Sigmoid colon (tissue), 6 donors: ENCODE measurements at regions not wholly inside any gene's neighbourhood (a gene's known extent, or its start where the extent isn't known, plus 50 kb on each side); places are given as distances from the start of the nearest gene placed in this dataset.
"Not testable (repeated sequence)": the region's sequence is repeated elsewhere in the genome, so short reads cannot be mapped to it uniquely, and the experiment has no call there.

Source experiments
- DNase-seq: peaks from one replicate; pipeline ENCODE4 v3.0.0-alpha.2; 2019
- H3K27ac ChIP-seq, 4 donors: fragments of 200-600 bp; sonication (generic); one replicate each; pipeline ENCODE4 v1.5.1; 2016 to 2019; ENCODE audit warnings: mild to moderate bottlenecking in 1 of 4
- H3K27me3 ChIP-seq, 3 donors: fragments of 200-600 bp; sonication (generic); one replicate each; pipeline ENCODE4 v1.5.1; 2019; ENCODE audit warnings: mild to moderate bottlenecking in 1 of 3
- H3K36me3 ChIP-seq, 4 donors: fragments of 200-600 bp; sonication (generic); one replicate each; pipeline ENCODE4 v1.5.1; 2016 to 2019
- H3K4me1 ChIP-seq, 4 donors: fragments of 200-600 bp; sonication (generic); one replicate each; pipeline ENCODE4 v1.5.1; 2017 to 2019
- H3K4me3 ChIP-seq, 4 donors: fragments of 200-600 bp; sonication (generic); one replicate each; pipeline ENCODE4 v1.5.1; 2017 to 2019; ENCODE audit warnings: mild to moderate bottlenecking in 2 of 4, moderate library complexity in 1 of 4
- H3K9me3 ChIP-seq, 4 donors: fragments of 200-600 bp in 3 of 4; sonication (generic) in 3 of 4; one replicate each; pipeline versions ENCODE4 v1.5.1 to v1.6.1; 2013 to 2019
- CTCF ChIP-seq, 4 experiments: fragments of 450-650 bp in 3 of 4; fragments of 200-600 bp in 1 of 4; IDR thresholded peaks; one replicate each; pipeline ENCODE4 v1.5.1; 2016 to 2019; ENCODE audit warnings: antibody characterized with exemption in 4 of 4, mild to moderate bottlenecking in 3 of 4, moderate library complexity in 2 of 4
- EP300 ChIP-seq, 4 donors: sonication (generic); formaldehyde crosslinking; IDR thresholded peaks; one replicate each; pipeline ENCODE4 v1.6.1; 2017; ENCODE audit warnings: antibody characterized with exemption in 4 of 4
- POLR2A ChIP-seq, 2 donors: fragments of 450-650 bp; IDR thresholded peaks; one replicate each; pipeline ENCODE4 v1.6.1; 2016; ENCODE audit warnings: antibody characterized with exemption in 2 of 2, mild to moderate bottlenecking in 2 of 2, moderate library complexity in 2 of 2
- POLR2AphosphoS5 ChIP-seq, 4 donors: sonication (generic); formaldehyde crosslinking; IDR thresholded peaks; one replicate each; pipeline ENCODE4 v1.6.1; 2017; ENCODE audit warnings: antibody characterized with exemption in 4 of 4
- WGBS, 2 donors: extraction: QIAGEN DNeasy Blood & Tissue Kit; methylation state at CpG; one replicate each; pipeline ENCODE4 v1.1.7; 2013; 5-methylcytosine and 5-hydroxymethylcytosine counted together
- intact Hi-C: fragments of 100-400 bp; cut with DNase I; formaldehyde crosslinking; loops from one replicate; pipeline ENCODE4 v1.15.1; 2023
- donor health status: healthy with polysubstance abuse.
- donor health status: healthy.

- Histone ChIP-seq H3K36me3 (no peaks in the 10 kb centered on the region), H3K27me3 (no peaks in the 10 kb centered on the region), H3K9me3 (no peaks in the 10 kb centered on the region), H3K4me3 (no peak overlapping the region), H3K4me1 (no peaks in the 10 kb centered on the region), H3K27ac (no peak overlapping the region)
- no peak for DNase-seq
- intact Hi-C loops = no loop called here
- TF ChIP-seq POLR2A (IDR thresholded peaks at IDR 0.05) = no peak
- no peak for TF ChIP-seq CTCF (IDR thresholded peaks at IDR 0.05)
- TF ChIP-seq EP300 (IDR thresholded peaks at IDR 0.05) = no peak
- TF ChIP-seq POLR2AphosphoS5 (IDR thresholded peaks at IDR 0.05) = no peak
- WGBS, 2 donors = 38 to 63% methylated on average over 3 of the region's 3 CpGs
These were observed 173.4 kb downstream of the S1PR1 start for GRCh38 chr1:101410048-101410878.

- Histone ChIP-seq H3K27me3 (no peaks in the 10 kb centered on the region), H3K36me3 (no peaks in the 10 kb centered on the region), H3K4me1 (no peaks in the 10 kb centered on the region), H3K4me3 (no peak overlapping the region), H3K9me3 (peaks cover 0 to 2% (median 0%) of the 10 kb centered on the region in 4 donors), H3K27ac (no peak overlapping the region)
- WGBS, 2 donors = 34 to 35% methylated on average over 2 of the region's 2 CpGs
- TF ChIP-seq CTCF (IDR thresholded peaks at IDR 0.05) = no peak
- no peak for TF ChIP-seq POLR2A (IDR thresholded peaks at IDR 0.05)
- TF ChIP-seq EP300 (IDR thresholded peaks at IDR 0.05) = no peak
- no peak for TF ChIP-seq POLR2AphosphoS5 (IDR thresholded peaks at IDR 0.05)
- intact Hi-C loops = no loop called here
- DNase-seq = no peak
These were observed 183.6 kb downstream of the S1PR1 start for GRCh38 chr1:101420406-101420805.

DNA sequence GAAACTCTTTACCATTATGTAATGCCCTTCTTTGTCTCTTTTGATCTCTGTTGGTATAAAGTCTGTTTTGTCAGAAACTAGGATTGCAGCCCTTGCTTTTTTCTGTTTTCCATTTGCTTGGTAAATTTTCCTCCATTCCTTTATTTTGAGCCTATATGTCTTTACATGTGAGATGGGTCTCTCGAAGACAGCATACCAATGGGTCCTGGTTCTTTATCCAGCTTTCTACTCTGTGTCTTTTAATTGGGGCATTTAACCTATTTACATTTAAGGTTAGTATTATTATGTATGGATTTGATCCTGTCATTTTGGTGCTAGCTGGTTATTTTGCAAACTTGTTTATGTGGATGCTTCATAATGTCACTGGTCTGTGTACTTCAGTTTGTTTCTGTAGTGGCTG is 191.3 kb downstream of the S1PR1 start:
- DNase-seq, H3K9me3 ChIP-seq, H3K36me3 ChIP-seq, intact Hi-C loops, H3K4me1 ChIP-seq, H3K4me3 ChIP-seq, H3K27ac ChIP-seq, H3K27me3 ChIP-seq: not testable (repeated sequence)
- WGBS, 2 donors = 87% methylated on average over 1 of the region's 1 CpG

GRCh38 chr1:101428562-101428961 is 191.7 kb downstream of the S1PR1 start:
- no peak for TF ChIP-seq CTCF (IDR thresholded peaks at IDR 0.05)
- TF ChIP-seq POLR2A (IDR thresholded peaks at IDR 0.05) = no peak
- TF ChIP-seq EP300 (IDR thresholded peaks at IDR 0.05) = no peak
- TF ChIP-seq POLR2AphosphoS5 (IDR thresholded peaks at IDR 0.05) = no peak
- Histone ChIP-seq H3K27ac (no peak overlapping the region), H3K36me3 (no peaks in the 10 kb centered on the region), H3K4me1 (no peaks in the 10 kb centered on the region), H3K9me3 (peaks cover 0 to 2% (median 0%) of the 10 kb centered on the region in 4 donors), H3K4me3 (no peak overlapping the region), H3K27me3 (no peaks in the 10 kb centered on the region)
- intact Hi-C loops = no loop called here
- DNase-seq = no peak
- 84 to 86% methylated on average over 1 of the region's 1 CpG for WGBS, 2 donors

- Histone ChIP-seq H3K4me3 (no peak overlapping the region), H3K27ac (no peak overlapping the region), H3K9me3 (peaks cover 0 to 2% (median 0%) of the 10 kb centered on the region in 4 donors), H3K4me1 (no peaks in the 10 kb centered on the region), H3K36me3 (no peaks in the 10 kb centered on the region), H3K27me3 (no peaks in the 10 kb centered on the region)
- intact Hi-C loops = no loop called here
- TF ChIP-seq POLR2A (IDR thresholded peaks at IDR 0.05) = no peak
- no peak for TF ChIP-seq EP300 (IDR thresholded peaks at IDR 0.05)
- whole genome bisulfite sequencing, 2 donors = 81% methylated on average over 4 of the region's 4 CpGs
- no peak for DNase-seq
These were observed 195.2 kb downstream of the S1PR1 start for GRCh38 chr1:101431956-101432510.
